Body of pancreas (tissue), 4 donors: ENCODE measurements at regions not wholly inside any gene's neighbourhood (a gene's known extent, or its start where the extent isn't known, plus 50 kb on each side); places are given as distances from the start of the nearest gene placed in this dataset.
"Not testable (repeated sequence)": the region's sequence is repeated elsewhere in the genome, so short reads cannot be mapped to it uniquely, and the experiment has no call there.

Experiments
- CTCF ChIP-seq, 7 experiments: fragments of 450-650 bp in 4 of 7; fragments of 200-600 bp in 3 of 7; sonication (generic) in 3 of 7; IDR thresholded peaks; one replicate each; pipeline ENCODE4 v1.5.1; 2016 to 2019; ENCODE audit warnings: antibody characterized with exemption in 7 of 7
- POLR2A ChIP-seq, 3 donors: fragments of 450-650 bp; IDR thresholded peaks; one replicate each; pipeline ENCODE4 v1.6.1; 2016; ENCODE audit warnings: antibody characterized with exemption in 3 of 3, mild to moderate bottlenecking in 2 of 3

GRCh38 chr7:37552439-37552838 lies 103.8 kb upstream of the ELMO1 start:
- TF ChIP-seq POLR2A, CTCF (IDR thresholded peaks at IDR 0.05): not testable (repeated sequence)
